ENCODE measurements at regions not wholly inside any gene's neighbourhood (a gene's known extent, or its start where the extent isn't known, plus 50 kb on each side); places are given as distances from the start of the nearest gene placed in this dataset.

GRCh38 chr15:70504299-70504951 is 258.9 kb downstream of the UACA start:
- H4K91ac ChIP-seq (ENCODE audit: insufficient read length, low read depth, low read length) = no peak overlapping the region
- H3K36me3 Mint-ChIP-seq (ENCODE audit: insufficient read depth in 1 of 3, low read depth in 3 of 3) = peaks cover 0 to 5% (median 0%) of the 10 kb centered on the region in 3 experiments; a peak in 1 of 7 replicates

More at GRCh38 chr15:70504299-70504951, 258.9 kb downstream of the UACA start:
- Histone ChIP-seq H3K27ac (ENCODE audit: insufficient read length, low read depth, low read length) (no peak overlapping the region), H3K27me3 (ENCODE audit: insufficient read depth, low read length) (no peaks in the 10 kb centered on the region), H2BK120ac (ENCODE audit: low read depth, low read length, poor library complexity, severe bottlenecking) (no peak overlapping the region), H3K56ac (ENCODE audit: insufficient read length, low read depth, low read length) (no peak overlapping the region), H4K5ac (ENCODE audit: insufficient read length, low read depth, low read length) (no peak overlapping the region), H3T11ph (ENCODE audit: low read length) (no peak overlapping the region), H3K79me1 (ENCODE audit: insufficient read depth, low read depth, low read length, poor library complexity, severe bottlenecking) (no peaks in the 10 kb centered on the region), H4K8ac (replicated peaks; ENCODE audit: insufficient read length, low read depth, low read length) (no peak overlapping the region), H3K79me2 (ENCODE audit: insufficient read depth, low read length) (no peaks in the 10 kb centered on the region), H3K9me3 (ENCODE audit: control insufficient read depth, low read depth, low read length) (no peaks in the 10 kb centered on the region), H3K4ac (ENCODE audit: low read depth, low read length) (no peak overlapping the region), H2BK12ac (ENCODE audit: insufficient read length, low read depth, low read length) (no peak overlapping the region), H3K4me1 (ENCODE audit: insufficient read depth, low read length) (peaks cover 7% of the 10 kb centered on the region; the same call in 1 of the 2 replicates), H3K23ac (ENCODE audit: insufficient read length, low read depth, low read length) (no peak overlapping the region), H3K23me2 (ENCODE audit: insufficient read length, low read depth, low read length, poor library complexity, severe bottlenecking) (no peaks in the 10 kb centered on the region), H4K20me1 (ENCODE audit: control insufficient read depth, insufficient read depth, insufficient read length) (no peaks in the 10 kb centered on the region), H3K18ac (ENCODE audit: insufficient read length, low read depth, low read length) (no peak overlapping the region), H2BK15ac (ENCODE audit: low read depth, low read length) (no peak overlapping the region), H3K9ac (ENCODE audit: extremely low read depth, insufficient read length, low read length) (no peak overlapping the region), H2BK20ac (ENCODE audit: low read depth, low read length, poor library complexity, severe bottlenecking) (no peak overlapping the region), H2AFZ (ENCODE audit: low read length) (no peak overlapping the region), H2AK5ac (ENCODE audit: insufficient read length, low read length) (no peak overlapping the region), H3K14ac (ENCODE audit: insufficient read depth, low read length) (no peak overlapping the region), H3K4me2 (ENCODE audit: insufficient read depth, insufficient read length, low read length) (no peak overlapping the region), H2BK5ac (ENCODE audit: insufficient read length, low read length) (no peak overlapping the region)
- Mint-ChIP-seq H3K27me3 (ENCODE audit: low read depth) (peaks cover 2% of the 10 kb centered on the region; the same call in 1 of the 2 replicates), H3K27ac (peak overlapping the region in 1 of 3 experiments; percentile 52; a peak in 2 of 7 replicates), H3K4me1 (peaks cover 43 to 56% of the 10 kb centered on the region in 2 experiments), H3K9me3 (peaks cover 3 to 6% of the 10 kb centered on the region in 2 experiments; a peak in 2 of 5 replicates), H3K4me3 (no peak overlapping the region)
- TF ChIP-seq, protein P1, sequence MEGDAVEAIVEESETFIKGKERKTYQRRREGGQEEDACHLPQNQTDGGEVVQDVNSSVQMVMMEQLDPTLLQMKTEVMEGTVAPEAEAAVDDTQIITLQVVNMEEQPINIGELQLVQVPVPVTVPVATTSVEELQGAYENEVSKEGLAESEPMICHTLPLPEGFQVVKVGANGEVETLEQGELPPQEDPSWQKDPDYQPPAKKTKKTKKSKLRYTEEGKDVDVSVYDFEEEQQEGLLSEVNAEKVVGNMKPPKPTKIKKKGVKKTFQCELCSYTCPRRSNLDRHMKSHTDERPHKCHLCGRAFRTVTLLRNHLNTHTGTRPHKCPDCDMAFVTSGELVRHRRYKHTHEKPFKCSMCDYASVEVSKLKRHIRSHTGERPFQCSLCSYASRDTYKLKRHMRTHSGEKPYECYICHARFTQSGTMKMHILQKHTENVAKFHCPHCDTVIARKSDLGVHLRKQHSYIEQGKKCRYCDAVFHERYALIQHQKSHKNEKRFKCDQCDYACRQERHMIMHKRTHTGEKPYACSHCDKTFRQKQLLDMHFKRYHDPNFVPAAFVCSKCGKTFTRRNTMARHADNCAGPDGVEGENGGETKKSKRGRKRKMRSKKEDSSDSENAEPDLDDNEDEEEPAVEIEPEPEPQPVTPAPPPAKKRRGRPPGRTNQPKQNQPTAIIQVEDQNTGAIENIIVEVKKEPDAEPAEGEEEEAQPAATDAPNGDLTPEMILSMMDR (conservative IDR thresholded peaks at IDR 0.05) = no peak
- no peak for DNase-seq
- WGBS (ENCODE audit: extremely low coverage, insufficient read length, low lambda C conversion rate) = no CpG with 5 or more reads among the region's 9 CpGs
